ENCODE measurements at regions not wholly inside any gene's neighbourhood (a gene's known extent, or its start where the extent isn't known, plus 50 kb on each side); places are given as distances from the start of the nearest gene placed in this dataset.

DNA sequence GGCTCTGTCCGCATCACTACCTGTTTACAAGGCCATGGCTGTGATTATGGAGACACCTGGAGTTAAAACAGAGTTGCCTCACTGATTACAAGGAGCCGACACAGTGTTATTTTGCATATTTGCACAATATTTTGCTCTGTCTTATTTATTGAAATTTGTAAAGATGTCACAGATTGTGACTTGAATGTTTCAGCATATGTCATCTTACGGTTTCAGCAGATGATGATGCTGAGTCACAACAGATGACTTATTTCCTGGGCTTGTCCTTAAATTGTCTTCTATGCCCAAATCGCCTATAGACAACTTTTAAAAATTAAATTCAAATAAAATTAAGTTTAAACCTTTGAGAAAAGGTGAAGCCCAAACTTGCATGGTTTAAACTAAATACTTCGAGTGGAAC lies 87.1 kb upstream of the INPP4B start:
- no peaks in the 10 kb centered on the region for H3K36me3 Mint-ChIP-seq (ENCODE audit: insufficient read depth)
- no peak overlapping the region for H3K27ac Mint-ChIP-seq (ENCODE audit: low read depth)
- no peak overlapping the region for H3K4me3 Mint-ChIP-seq
- H3K9me3 Mint-ChIP-seq = no peaks in the 10 kb centered on the region
- DNase-seq (ENCODE audit: low spot score in 2 of 2) = no peak
- H3K27me3 Mint-ChIP-seq = peaks cover 3% of the 10 kb centered on the region
- no peaks in the 10 kb centered on the region for H3K4me1 Mint-ChIP-seq
- ATAC-seq (replicated peaks; ENCODE audit: extremely low read depth, poor library complexity, severe bottlenecking) = no peak

- H3K27ac Mint-ChIP-seq (ENCODE audit: low read depth) = no peak overlapping the region
- no peaks in the 10 kb centered on the region for H3K4me1 Mint-ChIP-seq
- ATAC-seq (replicated peaks; ENCODE audit: extremely low read depth, poor library complexity, severe bottlenecking) = no peak
- no peak overlapping the region for H3K4me3 Mint-ChIP-seq
- peaks cover 14% of the 10 kb centered on the region for H3K27me3 Mint-ChIP-seq
- DNase-seq (ENCODE audit: low spot score in 2 of 2) = no peak
- no peaks in the 10 kb centered on the region for H3K36me3 Mint-ChIP-seq (ENCODE audit: insufficient read depth)
- no peaks in the 10 kb centered on the region for H3K9me3 Mint-ChIP-seq
Measured at GRCh38 chr4:142940425-142941330, 94.6 kb upstream of the INPP4B start.

DNA sequence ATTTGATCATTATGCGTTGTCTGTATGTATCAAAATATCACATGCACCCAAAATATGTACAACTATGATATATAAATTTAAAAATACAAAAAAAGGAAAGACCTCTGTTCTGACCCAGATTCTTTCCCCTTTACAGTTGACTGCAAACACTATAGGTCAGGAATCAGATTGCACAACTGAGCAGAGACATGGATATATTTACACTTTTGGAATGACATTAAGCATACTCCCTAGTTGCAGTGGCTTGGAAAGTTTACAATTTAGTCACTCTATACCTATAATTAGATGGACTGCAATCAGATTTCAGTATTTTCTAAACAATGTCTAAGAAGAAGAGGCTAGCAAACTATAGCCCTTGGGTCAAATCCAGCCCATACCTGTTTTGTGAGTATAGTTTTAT lies 98.5 kb upstream of the INPP4B start:
- Mint-ChIP-seq H3K27ac (ENCODE audit: low read depth) (no peak overlapping the region), H3K9me3 (no peaks in the 10 kb centered on the region), H3K4me3 (no peak overlapping the region), H3K27me3 (peaks cover 22% of the 10 kb centered on the region), H3K36me3 (ENCODE audit: insufficient read depth) (no peaks in the 10 kb centered on the region), H3K4me1 (no peaks in the 10 kb centered on the region)
- no peak for ATAC-seq (replicated peaks; ENCODE audit: extremely low read depth, poor library complexity, severe bottlenecking)
- DNase-seq (ENCODE audit: low spot score in 2 of 2) = no peak

DNA sequence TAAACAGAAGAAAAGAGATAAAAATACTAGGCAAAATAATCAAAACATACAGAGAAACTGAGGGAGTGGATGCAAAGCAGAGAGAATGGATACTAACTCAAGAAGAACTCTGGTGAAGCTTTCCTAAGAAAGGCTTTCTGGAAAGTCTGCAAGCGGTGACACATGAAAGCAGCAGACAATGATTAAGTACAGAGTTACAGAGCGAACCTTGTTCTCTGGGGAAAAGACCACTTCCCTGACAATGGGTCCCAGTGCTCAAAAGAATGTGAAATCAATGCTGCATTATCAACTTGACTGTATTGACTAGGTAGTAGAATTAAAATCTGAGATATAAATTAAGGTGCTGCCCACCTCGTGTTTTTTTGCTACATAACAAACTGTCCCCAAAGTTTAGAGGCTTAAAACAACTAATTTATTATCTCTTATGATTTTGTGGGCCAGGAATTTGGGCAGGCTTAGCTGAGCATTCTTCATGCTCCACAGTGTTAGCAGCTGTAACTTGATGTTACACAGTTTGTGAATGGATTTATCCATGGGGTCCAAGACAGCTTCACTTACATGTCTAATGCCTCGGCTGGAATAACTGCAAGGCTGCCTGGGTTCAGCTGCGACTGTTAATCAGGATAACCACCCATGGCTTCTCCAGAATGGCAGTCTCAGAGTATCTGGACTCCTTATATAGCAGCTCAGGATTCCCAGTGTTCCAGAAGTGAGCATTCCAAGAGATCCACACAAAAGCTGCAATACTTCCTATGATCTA lies 106.9 kb upstream of the INPP4B start:
- no peaks in the 10 kb centered on the region for H3K36me3 Mint-ChIP-seq (ENCODE audit: insufficient read depth)
- H3K9me3 Mint-ChIP-seq = no peaks in the 10 kb centered on the region
- ATAC-seq (replicated peaks; ENCODE audit: extremely low read depth, poor library complexity, severe bottlenecking) (no peak), DNase-seq (ENCODE audit: low spot score in 2 of 2) (no peak)
- H3K27ac Mint-ChIP-seq (ENCODE audit: low read depth) = no peak overlapping the region
- no peak overlapping the region for H3K4me3 Mint-ChIP-seq
- H3K4me1 Mint-ChIP-seq = no peaks in the 10 kb centered on the region
- no peaks in the 10 kb centered on the region for H3K27me3 Mint-ChIP-seq

GRCh38 chr4:142954415-142954814 lies 108.3 kb upstream of the INPP4B start:
- Mint-ChIP-seq H3K36me3 (ENCODE audit: insufficient read depth) (no peaks in the 10 kb centered on the region), H3K27ac (ENCODE audit: low read depth) (no peak overlapping the region), H3K9me3 (no peaks in the 10 kb centered on the region), H3K4me1 (no peaks in the 10 kb centered on the region), H3K4me3 (no peak overlapping the region), H3K27me3 (no peaks in the 10 kb centered on the region)
- ATAC-seq (replicated peaks; ENCODE audit: extremely low read depth, poor library complexity, severe bottlenecking) = no peak
- no peak for DNase-seq (ENCODE audit: low spot score in 2 of 2)

DNA sequence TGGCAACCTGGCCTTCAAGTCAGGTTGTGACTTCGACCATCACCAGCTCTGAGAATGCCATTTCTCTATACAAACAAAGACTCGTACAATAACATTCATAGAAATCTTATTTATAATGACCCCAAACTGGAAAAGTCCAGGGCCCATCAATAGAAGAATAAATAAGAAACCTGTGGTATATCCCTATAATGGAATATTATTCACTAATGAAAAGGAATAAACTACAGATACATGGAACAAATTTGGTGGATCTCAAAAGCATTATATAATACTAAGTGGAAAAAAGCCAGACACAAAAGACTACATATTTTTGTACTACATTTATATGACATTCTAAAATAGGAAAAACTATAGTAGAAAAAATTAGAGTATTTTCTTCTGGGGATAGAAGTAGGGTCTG lies 109.4 kb upstream of the INPP4B start:
- H3K9me3 Mint-ChIP-seq = no peaks in the 10 kb centered on the region
- DNase-seq (ENCODE audit: low spot score in 2 of 2) (no peak), ATAC-seq (replicated peaks; ENCODE audit: extremely low read depth, poor library complexity, severe bottlenecking) (no peak)
- peaks cover 4% of the 10 kb centered on the region for H3K27me3 Mint-ChIP-seq
- H3K27ac Mint-ChIP-seq (ENCODE audit: low read depth) = no peak overlapping the region
- H3K4me1 Mint-ChIP-seq = no peaks in the 10 kb centered on the region
- H3K4me3 Mint-ChIP-seq = no peak overlapping the region
- no peaks in the 10 kb centered on the region for H3K36me3 Mint-ChIP-seq (ENCODE audit: insufficient read depth)

GRCh38 chr4:142959173-142959572 lies 113.1 kb upstream of the INPP4B start:
- ATAC-seq (replicated peaks; ENCODE audit: extremely low read depth, poor library complexity, severe bottlenecking) = no peak
- no peaks in the 10 kb centered on the region for H3K36me3 Mint-ChIP-seq (ENCODE audit: insufficient read depth)
- H3K27me3 Mint-ChIP-seq = peaks cover 21% of the 10 kb centered on the region
- no peak for DNase-seq (ENCODE audit: low spot score in 2 of 2)
- no peaks in the 10 kb centered on the region for H3K9me3 Mint-ChIP-seq
- H3K4me3 Mint-ChIP-seq = no peak overlapping the region
- no peaks in the 10 kb centered on the region for H3K4me1 Mint-ChIP-seq
- H3K27ac Mint-ChIP-seq (ENCODE audit: low read depth) = no peak overlapping the region

DNA sequence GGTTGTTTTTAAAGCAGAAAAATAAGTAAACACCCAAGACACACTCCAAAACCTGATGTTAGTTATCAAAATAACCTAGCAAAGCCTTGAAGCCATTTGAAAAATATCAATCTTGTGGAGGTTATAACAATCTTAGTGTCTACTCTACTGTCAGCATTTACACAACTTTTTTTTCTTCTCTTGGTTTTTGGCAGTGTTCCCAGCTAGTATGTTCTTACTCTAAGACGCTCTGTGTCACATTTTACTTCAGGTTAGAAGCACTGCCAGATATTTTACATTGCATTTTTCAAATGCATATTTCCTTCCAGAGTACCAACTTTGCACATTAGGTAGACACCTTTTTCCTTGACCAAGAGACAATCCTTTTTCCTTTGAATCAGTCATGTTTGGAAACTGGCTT lies 114.0 kb upstream of the INPP4B start:
- H3K36me3 Mint-ChIP-seq (ENCODE audit: insufficient read depth) = no peaks in the 10 kb centered on the region
- DNase-seq (ENCODE audit: low spot score in 2 of 2) (no peak), ATAC-seq (replicated peaks; ENCODE audit: extremely low read depth, poor library complexity, severe bottlenecking) (no peak)
- no peak overlapping the region for H3K27ac Mint-ChIP-seq (ENCODE audit: low read depth)
- no peaks in the 10 kb centered on the region for H3K4me1 Mint-ChIP-seq
- no peaks in the 10 kb centered on the region for H3K9me3 Mint-ChIP-seq
- H3K27me3 Mint-ChIP-seq = peaks cover 21% of the 10 kb centered on the region
- no peak overlapping the region for H3K4me3 Mint-ChIP-seq

DNA sequence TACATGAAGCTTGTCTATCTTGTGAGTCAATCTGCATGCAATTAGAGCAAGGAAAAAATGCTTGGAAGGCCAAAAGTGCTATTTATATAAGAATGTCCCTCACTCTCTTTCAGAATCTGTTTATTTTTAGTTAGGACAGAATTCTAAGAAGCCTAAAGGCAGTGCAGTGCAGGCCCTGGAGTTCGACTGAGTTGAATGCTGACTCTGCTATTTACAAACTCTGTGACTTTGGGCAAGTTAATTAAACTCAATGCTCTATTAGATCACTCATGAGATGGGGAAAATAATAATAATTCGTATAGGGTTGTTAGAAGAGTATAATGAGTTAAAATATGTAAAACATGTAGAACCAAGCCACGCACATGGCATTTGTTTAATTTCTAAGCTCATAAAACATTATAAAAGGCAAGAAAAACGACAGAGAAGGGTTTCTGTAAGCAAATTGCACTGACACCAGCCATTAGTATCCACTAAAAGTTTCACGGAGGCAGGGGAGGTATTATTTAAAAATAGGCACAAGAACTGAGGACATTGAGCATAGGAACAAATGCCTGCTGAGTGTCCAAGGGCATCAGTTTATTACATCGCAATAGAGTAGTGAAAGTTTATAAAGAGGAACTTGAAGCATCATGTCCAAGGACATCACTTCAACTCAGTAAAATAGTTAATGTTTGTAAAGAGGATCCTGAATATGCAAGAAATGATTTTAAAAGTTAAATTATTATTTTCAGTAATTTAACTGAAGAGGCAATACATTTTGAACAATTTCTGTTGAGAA lies 115.0 kb upstream of the INPP4B start:
- no peak overlapping the region for H3K27ac Mint-ChIP-seq (ENCODE audit: low read depth)
- ATAC-seq (replicated peaks; ENCODE audit: extremely low read depth, poor library complexity, severe bottlenecking) (no peak), DNase-seq (ENCODE audit: low spot score in 2 of 2) (no peak)
- H3K36me3 Mint-ChIP-seq (ENCODE audit: insufficient read depth) = no peaks in the 10 kb centered on the region
- peaks cover 21% of the 10 kb centered on the region for H3K27me3 Mint-ChIP-seq
- no peaks in the 10 kb centered on the region for H3K4me1 Mint-ChIP-seq
- H3K4me3 Mint-ChIP-seq = no peak overlapping the region
- H3K9me3 Mint-ChIP-seq = no peaks in the 10 kb centered on the region

- Mint-ChIP-seq H3K4me1 (no peaks in the 10 kb centered on the region), H3K4me3 (no peak overlapping the region), H3K9me3 (no peaks in the 10 kb centered on the region), H3K27me3 (peaks cover 21% of the 10 kb centered on the region), H3K36me3 (ENCODE audit: insufficient read depth) (no peaks in the 10 kb centered on the region), H3K27ac (ENCODE audit: low read depth) (no peak overlapping the region)
- DNase-seq (ENCODE audit: low spot score in 2 of 2) (no peak), ATAC-seq (replicated peaks; ENCODE audit: extremely low read depth, poor library complexity, severe bottlenecking) (peak; percentile 36)
Measured at GRCh38 chr4:142961866-142962265, 115.8 kb upstream of the INPP4B start.

GRCh38 chr4:142974328-142974727 lies 128.2 kb upstream of the INPP4B start:
- no peaks in the 10 kb centered on the region for H3K4me1 Mint-ChIP-seq
- ATAC-seq (replicated peaks; ENCODE audit: extremely low read depth, poor library complexity, severe bottlenecking) = no peak
- H3K27me3 Mint-ChIP-seq = no peaks in the 10 kb centered on the region
- H3K27ac Mint-ChIP-seq (ENCODE audit: low read depth) = no peak overlapping the region
- peaks cover 6% of the 10 kb centered on the region for H3K9me3 Mint-ChIP-seq
- H3K4me3 Mint-ChIP-seq = no peak overlapping the region
- DNase-seq (ENCODE audit: low spot score in 2 of 2) = no peak
- H3K36me3 Mint-ChIP-seq (ENCODE audit: insufficient read depth) = no peaks in the 10 kb centered on the region

DNA sequence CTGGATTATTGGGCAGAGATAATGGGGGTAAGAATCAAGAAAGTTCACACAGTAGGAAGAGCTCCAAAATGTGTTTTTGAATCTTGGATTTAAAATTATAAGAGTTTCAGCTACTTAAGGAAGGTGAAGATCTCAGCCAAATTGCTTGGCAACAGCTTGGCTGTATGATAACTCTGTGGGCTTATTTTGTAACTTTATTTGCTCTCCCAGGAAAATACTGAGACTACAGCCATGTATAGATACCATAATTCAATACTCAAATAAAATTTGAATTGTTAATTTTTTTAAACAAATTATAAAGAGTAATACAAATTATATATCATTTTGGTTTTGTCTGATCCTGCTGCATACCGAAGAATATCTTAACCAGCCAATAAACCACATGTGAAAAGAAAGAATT lies 129.5 kb upstream of the INPP4B start:
- Mint-ChIP-seq H3K4me3 (no peak overlapping the region), H3K36me3 (ENCODE audit: insufficient read depth) (no peaks in the 10 kb centered on the region), H3K27me3 (no peaks in the 10 kb centered on the region), H3K9me3 (peaks cover 6% of the 10 kb centered on the region), H3K4me1 (no peaks in the 10 kb centered on the region), H3K27ac (ENCODE audit: low read depth) (no peak overlapping the region)
- DNase-seq (ENCODE audit: low spot score in 2 of 2) = no peak
- no peak for ATAC-seq (replicated peaks; ENCODE audit: extremely low read depth, poor library complexity, severe bottlenecking)
